Dendritic cell treated with granulocyte-macrophage colony-stimulating factor and Interleukin-4, amounts not matched to agents 40 ng/mL and 50 ng/mL, for 4 days (primary cell): ENCODE measurements at regions not wholly inside any gene's neighbourhood (a gene's known extent, or its start where the extent isn't known, plus 50 kb on each side); places are given as distances from the start of the nearest gene placed in this dataset.
"Not testable (repeated sequence)": the region's sequence is repeated elsewhere in the genome, so short reads cannot be mapped to it uniquely, and the experiment has no call there.

ENCODE experiments used
- H3K27ac Mint-ChIP-seq: one replicate; pipeline ENCODE4 v1.8.0; 2022; ENCODE audit warnings: mild to moderate bottlenecking, mixed read lengths
- H3K27me3 Mint-ChIP-seq: one replicate; pipeline ENCODE4 v1.8.0; 2022; ENCODE audit warnings: mild to moderate bottlenecking, mixed read lengths
- H3K36me3 Mint-ChIP-seq: one replicate; pipeline ENCODE4 v1.8.0; 2022; ENCODE audit warnings: low read depth, mixed read lengths
- H3K4me1 Mint-ChIP-seq: one replicate; pipeline ENCODE4 v1.8.0; 2022; ENCODE audit warnings: low read depth, mixed read lengths
- H3K4me3 Mint-ChIP-seq: one replicate; pipeline ENCODE4 v1.8.0; 2022; ENCODE audit warnings: mild to moderate bottlenecking, moderate library complexity, mixed read lengths
- H3K9me3 Mint-ChIP-seq: one replicate; pipeline ENCODE4 v1.8.0; 2022; ENCODE audit warnings: mixed read lengths
- intact Hi-C: fragments of 100-400 bp; cut with micrococcal nuclease; formaldehyde crosslinking; loops from one replicate; pipeline ENCODE4 v1.15.0; 2022

GRCh38 chr11:122604621-122605020 is 50.9 kb upstream of the UBASH3B start:
- H3K4me1 Mint-ChIP-seq = peaks cover 4% of the 10 kb centered on the region
- peaks cover 6% of the 10 kb centered on the region for H3K27me3 Mint-ChIP-seq
- H3K27ac Mint-ChIP-seq = no peak overlapping the region
- H3K4me3 Mint-ChIP-seq = no peak overlapping the region
- intact Hi-C loops = no loop called here
- H3K9me3 Mint-ChIP-seq = no peaks in the 10 kb centered on the region
- no peaks in the 10 kb centered on the region for H3K36me3 Mint-ChIP-seq

DNA sequence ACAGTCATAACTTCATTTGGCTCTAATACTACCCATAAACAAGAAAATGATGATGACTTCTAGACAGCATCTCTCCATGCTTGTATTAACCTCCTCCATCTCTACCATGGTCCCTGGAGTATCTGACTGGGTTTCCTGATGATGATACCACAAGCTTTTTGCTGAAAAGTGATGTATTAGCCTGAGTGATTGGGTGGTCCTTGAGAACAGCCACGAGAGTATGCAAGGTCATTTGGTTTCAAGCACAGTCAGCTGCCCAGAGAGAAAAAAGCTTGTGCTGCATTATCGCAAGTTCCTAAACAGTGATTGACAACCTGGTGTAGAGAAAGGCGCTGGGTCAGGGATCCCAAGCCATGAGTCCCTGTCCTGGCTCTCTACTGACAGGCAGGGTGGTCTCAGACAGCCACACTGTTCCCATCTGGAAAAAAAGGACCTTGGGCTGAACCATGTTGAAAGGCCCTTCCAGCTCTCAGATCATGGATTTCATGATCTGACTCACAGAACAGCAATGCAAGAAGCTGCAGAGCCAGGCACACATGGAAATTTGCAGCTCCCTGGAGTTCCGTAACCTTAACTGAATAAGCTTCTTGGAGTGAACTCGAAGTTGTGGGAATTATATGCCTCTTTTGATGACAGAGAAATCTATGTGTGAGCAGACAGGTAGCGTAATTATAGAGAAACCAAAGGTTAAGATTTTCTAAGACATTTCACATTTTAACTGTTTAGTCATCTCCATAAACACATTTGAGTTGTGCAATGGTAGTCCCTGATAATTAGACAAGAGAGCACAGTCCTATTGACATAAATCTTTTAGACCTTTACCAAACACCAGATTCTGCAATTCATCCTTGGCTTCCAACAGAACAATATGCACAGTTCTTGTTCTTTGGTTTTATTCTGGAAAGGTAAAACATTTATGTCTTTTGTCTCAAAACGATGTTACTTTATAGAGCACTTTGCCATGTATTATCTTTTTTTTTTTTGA is 54.1 kb upstream of the UBASH3B start:
- no peak overlapping the region for H3K4me3 Mint-ChIP-seq
- H3K36me3 Mint-ChIP-seq = no peaks in the 10 kb centered on the region
- intact Hi-C loops = no loop called here
- H3K4me1 Mint-ChIP-seq = peaks cover 5% of the 10 kb centered on the region
- H3K9me3 Mint-ChIP-seq = no peaks in the 10 kb centered on the region
- peaks cover 15% of the 10 kb centered on the region for H3K27me3 Mint-ChIP-seq
- H3K27ac Mint-ChIP-seq = no peak overlapping the region

GRCh38 chr11:122600290-122600689 is 55.2 kb upstream of the UBASH3B start:
- H3K36me3 Mint-ChIP-seq = no peaks in the 10 kb centered on the region
- no peak overlapping the region for H3K4me3 Mint-ChIP-seq
- no peak overlapping the region for H3K27ac Mint-ChIP-seq
- no peaks in the 10 kb centered on the region for H3K9me3 Mint-ChIP-seq
- peaks cover 5% of the 10 kb centered on the region for H3K4me1 Mint-ChIP-seq
- intact Hi-C loops = no loop called here
- H3K27me3 Mint-ChIP-seq = peaks cover 15% of the 10 kb centered on the region

DNA sequence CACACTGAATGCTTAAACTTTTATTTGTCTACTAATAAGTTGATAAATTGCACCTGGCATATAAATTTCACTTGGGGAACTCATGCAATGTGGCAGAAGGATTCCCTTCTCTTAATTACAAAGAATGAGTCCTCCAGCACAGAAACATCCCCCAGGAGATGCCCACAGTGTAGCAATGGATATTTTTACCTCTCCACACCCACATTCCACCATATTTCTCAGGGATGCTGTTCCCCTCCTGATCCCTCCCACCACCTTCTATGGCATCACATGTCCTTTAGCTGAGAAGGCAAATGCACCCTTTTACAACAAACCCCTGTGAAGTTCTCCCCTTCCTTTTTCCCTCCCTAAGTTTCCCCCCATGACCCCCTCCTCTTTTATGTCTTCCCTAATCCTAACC is 56.1 kb upstream of the UBASH3B start:
- no peaks in the 10 kb centered on the region for H3K9me3 Mint-ChIP-seq
- H3K4me1 Mint-ChIP-seq = peaks cover 5% of the 10 kb centered on the region
- H3K27ac Mint-ChIP-seq = no peak overlapping the region
- no peaks in the 10 kb centered on the region for H3K36me3 Mint-ChIP-seq
- intact Hi-C loops = no loop called here
- H3K4me3 Mint-ChIP-seq = no peak overlapping the region
- H3K27me3 Mint-ChIP-seq = peaks cover 15% of the 10 kb centered on the region

DNA sequence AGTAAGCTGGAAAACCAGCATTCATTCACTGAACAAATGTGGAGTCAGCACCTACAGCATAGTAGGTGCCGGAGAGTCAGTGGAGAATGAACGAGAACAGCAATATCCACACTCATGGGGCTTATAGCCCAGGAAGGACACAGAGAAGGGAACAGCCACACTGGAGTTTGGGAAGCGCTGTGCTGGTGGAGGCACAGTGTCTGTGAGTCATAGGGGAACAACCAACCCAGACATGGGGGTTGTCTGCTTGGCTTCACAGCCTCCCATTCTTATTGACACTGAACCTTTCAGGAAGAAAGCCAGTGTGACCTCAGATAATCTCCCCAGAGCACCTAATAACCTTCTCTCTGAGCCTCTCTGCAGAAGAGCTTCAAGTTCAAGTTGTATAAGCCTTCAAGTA is 56.6 kb upstream of the UBASH3B start:
- Mint-ChIP-seq H3K9me3 (no peaks in the 10 kb centered on the region), H3K27me3 (peaks cover 15% of the 10 kb centered on the region), H3K4me3 (no peak overlapping the region), H3K27ac (no peak overlapping the region), H3K36me3 (no peaks in the 10 kb centered on the region), H3K4me1 (peaks cover 5% of the 10 kb centered on the region)
- intact Hi-C loops = no loop called here

- Mint-ChIP-seq H3K36me3 (no peaks in the 10 kb centered on the region), H3K27ac (no peak overlapping the region), H3K4me3 (no peak overlapping the region), H3K27me3 (peaks cover 21% of the 10 kb centered on the region), H3K4me1 (peaks cover 5% of the 10 kb centered on the region), H3K9me3 (no peaks in the 10 kb centered on the region)
- intact Hi-C loops = no loop called here
Measured at GRCh38 chr11:122597511-122597910, 58.0 kb upstream of the UBASH3B start.

DNA sequence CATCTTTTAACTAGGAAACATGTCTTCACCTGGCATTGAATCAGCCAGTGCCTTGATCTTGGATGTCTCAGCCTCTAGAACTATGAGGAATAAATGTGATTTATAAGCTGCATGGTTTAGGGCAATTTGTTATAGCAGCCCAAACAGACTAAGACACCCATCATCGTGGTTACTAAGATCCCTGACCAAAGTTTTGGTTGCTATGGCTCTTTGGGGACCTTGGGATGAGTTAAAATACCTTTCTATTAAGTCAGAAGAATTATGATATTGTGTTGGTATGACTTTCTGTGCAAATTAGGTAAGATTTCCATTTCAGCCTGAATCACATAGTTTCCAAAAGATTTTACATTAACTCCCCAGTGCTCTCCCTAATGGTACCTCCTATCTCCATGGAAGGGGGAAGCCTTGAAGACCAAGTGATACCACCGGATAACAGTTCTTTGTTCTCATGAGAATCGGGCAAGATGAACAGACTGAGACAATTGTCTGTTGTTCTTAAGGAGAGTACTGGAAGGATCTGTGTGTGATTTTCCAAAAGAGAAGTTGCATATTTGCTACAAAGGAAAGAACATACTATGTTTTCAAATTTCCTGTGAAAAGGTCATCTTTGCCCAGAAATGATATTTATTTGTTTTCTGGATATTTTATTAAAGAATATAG is 60.4 kb upstream of the UBASH3B start:
- intact Hi-C loops = no loop called here
- Mint-ChIP-seq H3K27ac (no peak overlapping the region), H3K4me3 (no peak overlapping the region), H3K9me3 (no peaks in the 10 kb centered on the region), H3K36me3 (no peaks in the 10 kb centered on the region), H3K4me1 (peaks cover 5% of the 10 kb centered on the region), H3K27me3 (peaks cover 29% of the 10 kb centered on the region)

DNA sequence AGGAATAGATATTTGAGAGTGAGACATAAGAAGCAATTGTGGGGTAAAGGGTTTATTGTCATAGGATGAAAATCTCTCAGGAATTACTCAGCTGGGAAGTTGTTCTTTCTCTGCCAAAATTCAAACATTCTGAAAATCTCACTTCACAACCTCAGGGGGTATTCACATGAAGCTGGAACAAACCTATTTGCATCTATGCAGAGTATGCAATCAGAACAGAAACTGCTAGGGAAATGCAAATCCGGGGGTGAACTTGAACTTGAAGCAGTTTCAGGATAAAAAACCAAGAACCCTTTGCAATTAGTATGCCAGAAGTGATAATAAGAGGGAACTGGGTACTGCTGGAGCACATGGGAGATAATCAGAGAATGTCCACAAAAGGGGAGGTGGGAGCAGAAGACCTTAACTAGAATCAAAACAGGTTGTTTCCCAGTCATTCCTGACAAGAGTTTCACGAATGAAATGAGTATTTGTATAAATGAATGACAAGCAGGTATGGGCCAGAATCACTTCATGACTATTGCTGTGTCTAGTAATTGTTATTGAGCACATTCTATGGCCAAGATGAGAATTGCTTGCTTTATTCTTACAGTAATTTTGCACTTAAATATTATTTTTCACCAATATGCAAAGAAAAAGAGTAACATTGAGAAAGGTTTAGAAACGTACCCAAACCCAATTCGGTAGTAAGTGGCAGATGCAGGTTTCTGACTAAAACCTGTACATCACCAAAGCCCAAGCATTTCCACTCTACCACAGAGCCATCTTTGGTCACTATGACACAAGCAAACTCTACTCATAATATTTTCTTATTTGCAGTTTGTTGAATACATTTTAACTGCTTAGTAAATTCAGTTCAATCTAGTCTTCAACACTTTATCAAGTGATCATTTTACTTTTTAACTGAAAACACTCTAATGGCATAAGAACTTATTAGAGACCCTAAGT is 61.8 kb upstream of the UBASH3B start:
- intact Hi-C loops = no loop called here
- Mint-ChIP-seq H3K27ac (no peak overlapping the region), H3K9me3 (no peaks in the 10 kb centered on the region), H3K36me3 (no peaks in the 10 kb centered on the region), H3K4me3 (no peak overlapping the region), H3K4me1 (no peaks in the 10 kb centered on the region), H3K27me3 (peaks cover 24% of the 10 kb centered on the region)

- peaks cover 21% of the 10 kb centered on the region for H3K27me3 Mint-ChIP-seq
- H3K27ac Mint-ChIP-seq = no peak overlapping the region
- H3K36me3 Mint-ChIP-seq = no peaks in the 10 kb centered on the region
- H3K4me1 Mint-ChIP-seq = no peaks in the 10 kb centered on the region
- H3K9me3 Mint-ChIP-seq = no peaks in the 10 kb centered on the region
- no peak overlapping the region for H3K4me3 Mint-ChIP-seq
- intact Hi-C loops = no loop called here
Measured at GRCh38 chr11:122592641-122593040, 62.9 kb upstream of the UBASH3B start.

DNA sequence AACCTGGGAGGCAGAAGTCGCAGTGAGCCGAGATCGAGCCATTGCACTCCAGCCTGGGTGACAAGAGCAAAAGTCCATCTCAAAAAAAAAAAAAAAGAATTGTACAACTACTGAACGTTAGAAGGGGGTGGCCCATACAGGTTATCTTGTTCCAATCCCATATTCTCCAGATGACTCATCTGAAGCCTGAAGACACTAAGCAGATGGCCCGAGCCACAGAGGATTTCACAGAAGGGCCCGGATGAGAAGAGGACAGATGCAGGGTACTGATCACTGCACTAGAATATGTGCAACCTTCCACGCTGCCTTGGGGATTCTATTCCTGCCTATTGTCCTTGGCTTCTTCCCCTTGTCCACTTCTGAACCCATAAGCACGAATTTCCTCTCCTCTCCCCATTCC is 70.9 kb upstream of the UBASH3B start:
- H3K4me1 Mint-ChIP-seq = peaks cover 15% of the 10 kb centered on the region
- H3K9me3 Mint-ChIP-seq = peaks cover 9% of the 10 kb centered on the region
- peaks cover 8% of the 10 kb centered on the region for H3K27me3 Mint-ChIP-seq
- H3K27ac Mint-ChIP-seq = no peak overlapping the region
- intact Hi-C loops = no loop called here
- no peak overlapping the region for H3K4me3 Mint-ChIP-seq
- no peaks in the 10 kb centered on the region for H3K36me3 Mint-ChIP-seq

GRCh38 chr11:122580071-122580470 is 75.5 kb upstream of the UBASH3B start:
- H3K36me3 Mint-ChIP-seq, H3K9me3 Mint-ChIP-seq, intact Hi-C loops, H3K27me3 Mint-ChIP-seq, H3K4me3 Mint-ChIP-seq: not testable (repeated sequence)
- peak overlapping the region; percentile 67 for H3K27ac Mint-ChIP-seq
- peaks cover 15% of the 10 kb centered on the region for H3K4me1 Mint-ChIP-seq

DNA sequence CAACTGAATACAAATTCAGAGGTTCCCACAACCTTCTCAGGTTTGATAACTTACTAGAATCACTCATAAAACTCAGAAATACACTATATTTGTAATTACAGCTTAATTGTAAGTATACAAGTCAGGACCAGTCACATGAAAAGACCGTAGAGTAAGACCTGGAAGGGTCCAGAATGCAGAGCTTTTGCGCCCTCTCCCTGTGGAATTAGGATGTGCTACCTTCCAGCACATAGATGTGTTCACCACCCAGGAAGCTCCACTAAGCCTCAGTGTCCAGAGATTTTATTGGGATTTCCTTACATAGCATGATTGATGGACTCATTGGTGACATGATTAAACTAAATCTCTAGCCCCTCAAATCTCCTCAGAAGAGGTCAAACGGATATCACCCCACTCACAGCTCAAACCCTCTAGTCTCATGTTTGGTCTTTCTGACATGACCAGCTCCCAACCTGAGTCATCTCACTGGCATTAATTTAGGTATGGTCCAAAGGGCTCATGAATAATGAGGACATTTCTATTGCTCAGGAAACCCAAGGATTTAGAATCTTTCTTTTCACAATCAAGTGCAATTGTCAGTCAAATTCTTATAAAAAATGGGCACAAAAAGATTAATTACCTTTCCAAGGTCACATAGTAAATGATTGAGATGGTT is 77.2 kb upstream of the UBASH3B start:
- intact Hi-C loops = no loop called here
- Mint-ChIP-seq H3K4me3 (no peak overlapping the region), H3K4me1 (peaks cover 15% of the 10 kb centered on the region), H3K36me3 (no peaks in the 10 kb centered on the region), H3K27me3 (no peaks in the 10 kb centered on the region), H3K27ac (no peak overlapping the region), H3K9me3 (no peaks in the 10 kb centered on the region)

DNA sequence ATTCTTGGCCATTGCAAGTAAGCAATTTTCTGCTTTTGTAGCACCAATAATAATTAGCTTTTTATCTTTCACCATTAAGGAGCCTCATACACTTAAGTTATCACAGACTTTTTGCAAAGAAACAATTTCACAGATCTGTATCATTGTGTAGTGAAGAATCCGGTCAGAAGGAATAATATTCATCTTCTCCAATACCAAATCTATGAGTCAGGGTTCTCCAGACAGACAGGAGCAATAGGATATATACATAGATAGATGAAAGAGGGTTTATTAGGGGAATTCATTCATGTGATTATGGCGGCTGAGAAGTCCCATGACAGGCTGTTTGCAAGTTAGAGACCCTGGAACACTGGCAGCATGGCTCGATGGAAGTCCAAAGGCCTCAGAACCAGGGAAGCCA is 82.9 kb upstream of the UBASH3B start:
- no peaks in the 10 kb centered on the region for H3K9me3 Mint-ChIP-seq
- no peak overlapping the region for H3K27ac Mint-ChIP-seq

More for the DNA sequence above, 82.9 kb upstream of the UBASH3B start:
- peaks cover 4% of the 10 kb centered on the region for H3K27me3 Mint-ChIP-seq
- no peak overlapping the region for H3K4me3 Mint-ChIP-seq
- no peaks in the 10 kb centered on the region for H3K36me3 Mint-ChIP-seq
- no peaks in the 10 kb centered on the region for H3K4me1 Mint-ChIP-seq
- intact Hi-C loops = no loop called here
